Left ventricle myocardium inferior (tissue), 1 donor: ENCODE measurements at regions not wholly inside any gene's neighbourhood (a gene's known extent, or its start where the extent isn't known, plus 50 kb on each side); places are given as distances from the start of the nearest gene placed in this dataset.

Experiments
- DNase-seq: peaks from one replicate; pipeline ENCODE4 v3.0.0-alpha.2; 2020
- H3K27ac ChIP-seq: fragments of 200-600 bp; replicated peaks from 2 replicates; pipeline ENCODE4 v1.8.0; 2021
- H3K27me3 ChIP-seq: fragments of 200-600 bp; 2 replicates; pipeline ENCODE4 v1.8.0; 2021; ENCODE audit warnings: low read depth
- H3K36me3 ChIP-seq: fragments of 200-600 bp; 2 replicates; pipeline ENCODE4 v1.8.0; 2021
- H3K4me1 ChIP-seq: fragments of 200-600 bp; 2 replicates; pipeline ENCODE4 v1.8.0; 2021
- H3K4me3 ChIP-seq: fragments of 200-600 bp; 2 replicates; pipeline ENCODE4 v1.8.0; 2021; ENCODE audit warnings: mild to moderate bottlenecking, moderate library complexity
- H3K9me3 ChIP-seq: fragments of 200-600 bp; replicated peaks from 2 replicates; pipeline ENCODE4 v1.8.0; 2021
- CTCF ChIP-seq: fragments of 200-600 bp; IDR thresholded peaks from 2 replicates; pipeline ENCODE4 v1.8.0; 2021; ENCODE audit warnings: antibody characterized with exemption, mild to moderate bottlenecking, borderline replicate concordance
- intact Hi-C: fragments of 100-400 bp; cut with micrococcal nuclease; formaldehyde crosslinking; loops from one replicate; pipeline ENCODE4 v1.11.0; 2022
- donor health status: DM: no; HTN: yes; CAD: no; lungs with severe emphysema.

- DNase-seq, result no peak
- no peak overlapping the region for H3K4me3 ChIP-seq
- intact Hi-C loops, result no loop called here
- no peaks in the 10 kb centered on the region for H3K36me3 ChIP-seq
- H3K4me1 ChIP-seq, result peaks cover 13% of the 10 kb centered on the region
- H3K27ac ChIP-seq, result no peak overlapping the region
- no peaks in the 10 kb centered on the region for H3K9me3 ChIP-seq
- TF ChIP-seq CTCF, result no peak
- H3K27me3 ChIP-seq, result peaks cover 41% of the 10 kb centered on the region
Measured at GRCh38 chr17:73738751-73739575, 94.7 kb upstream of the SDK2 start.

DNA sequence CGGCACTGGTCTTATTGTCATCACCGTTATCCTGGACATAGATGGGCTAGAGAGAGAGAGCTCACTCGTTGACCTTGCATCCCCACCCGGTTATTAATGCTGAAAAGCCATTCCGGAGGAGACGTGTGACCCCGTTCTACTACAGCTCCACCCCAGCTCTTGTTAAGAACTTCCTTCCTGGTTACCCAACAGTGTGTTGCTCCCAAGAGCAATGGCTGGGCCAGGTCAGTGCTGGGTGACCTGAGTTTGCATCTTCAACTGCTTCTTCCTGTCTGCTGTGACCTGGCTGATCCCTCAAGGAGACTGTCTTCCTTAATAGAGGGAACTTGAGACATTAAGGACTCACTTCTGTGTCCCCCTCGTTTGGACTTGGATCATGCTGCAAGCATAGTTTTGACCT lies 96.1 kb upstream of the SDK2 start:
- Histone ChIP-seq H3K27ac (no peak overlapping the region), H3K9me3 (no peaks in the 10 kb centered on the region), H3K36me3 (no peaks in the 10 kb centered on the region), H3K4me3 (no peak overlapping the region), H3K4me1 (peaks cover 13% of the 10 kb centered on the region), H3K27me3 (peaks cover 29% of the 10 kb centered on the region)
- DNase-seq, result no peak
- intact Hi-C loops, result no loop called here
- TF ChIP-seq CTCF, result no peak

DNA sequence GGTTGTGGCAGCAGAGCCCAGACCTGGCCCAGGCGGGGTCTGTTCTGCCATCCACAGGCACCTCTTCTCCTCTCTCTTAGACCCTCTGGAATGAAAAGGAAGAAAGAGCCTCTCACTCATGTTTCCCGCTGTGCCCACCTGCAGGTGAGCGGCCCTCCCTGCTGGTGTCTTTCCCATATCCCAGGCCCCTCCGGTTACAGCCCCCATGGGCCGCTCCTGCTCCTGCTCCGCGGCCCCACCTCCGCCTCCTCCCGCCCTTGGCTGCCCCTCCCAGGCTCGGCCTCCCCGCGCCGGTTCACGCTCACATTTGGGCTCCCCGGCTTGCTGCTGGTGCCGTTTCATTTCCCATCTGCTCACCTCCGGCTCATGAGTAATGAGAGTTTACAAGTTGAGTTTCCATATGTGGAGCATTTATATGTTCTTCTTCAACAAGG lies 98.7 kb upstream of the SDK2 start:
- no peaks in the 10 kb centered on the region for H3K9me3 ChIP-seq
- peaks cover 21% of the 10 kb centered on the region for H3K4me1 ChIP-seq
- H3K4me3 ChIP-seq, result no peak overlapping the region
- no peak for DNase-seq
- no peak overlapping the region for H3K27ac ChIP-seq
- intact Hi-C loops, result no loop called here
- peaks cover 18% of the 10 kb centered on the region for H3K27me3 ChIP-seq
- H3K36me3 ChIP-seq, result no peaks in the 10 kb centered on the region
- TF ChIP-seq CTCF, result no peak

- H3K36me3 ChIP-seq, result no peaks in the 10 kb centered on the region
- H3K4me1 ChIP-seq, result peaks cover 23% of the 10 kb centered on the region
- intact Hi-C loops, result no loop called here
- no peak for TF ChIP-seq CTCF
- H3K9me3 ChIP-seq, result no peaks in the 10 kb centered on the region
- no peak overlapping the region for H3K27ac ChIP-seq
- no peak for DNase-seq
- H3K27me3 ChIP-seq, result peaks cover 17% of the 10 kb centered on the region
- H3K4me3 ChIP-seq, result no peak overlapping the region
Measured at GRCh38 chr17:73743518-73744201, 99.4 kb upstream of the SDK2 start.

GRCh38 chr17:73744411-73744810 lies 100.2 kb upstream of the SDK2 start:
- intact Hi-C loops, result no loop called here
- H3K27me3 ChIP-seq, result peaks cover 17% of the 10 kb centered on the region
- H3K4me3 ChIP-seq, result no peak overlapping the region
- peaks cover 22% of the 10 kb centered on the region for H3K4me1 ChIP-seq
- no peak for DNase-seq
- H3K27ac ChIP-seq, result no peak overlapping the region
- no peak for TF ChIP-seq CTCF
- no peaks in the 10 kb centered on the region for H3K36me3 ChIP-seq
- H3K9me3 ChIP-seq, result no peaks in the 10 kb centered on the region
